ENCODE measurements at regions not wholly inside any gene's neighbourhood (a gene's known extent, or its start where the extent isn't known, plus 50 kb on each side); places are given as distances from the start of the nearest gene placed in this dataset.

GRCh38 chr13:109879338-109879737 lies 93.0 kb upstream of the IRS2 start:
- TF ChIP-seq CTCF (conservative IDR thresholded peaks at IDR 0.05; ENCODE audit: low read length) (no peak), EZH2phosphoT487 (IDR thresholded peaks at IDR 0.05; ENCODE audit: borderline replicate concordance, low read depth, low read length) (no peak)
